IMR-90 (cell line): ENCODE measurements at regions not wholly inside any gene's neighbourhood (a gene's known extent, or its start where the extent isn't known, plus 50 kb on each side); places are given as distances from the start of the nearest gene placed in this dataset.

Experiments
- ATAC-seq: fragments of 200-7000 bp; cut with Tn5 transposase; 2 replicates; pipeline ENCODE4 v1.9.1; 2020; ENCODE audit warnings: low read depth, mild to moderate bottlenecking, moderate library complexity
- BruUV-seq: library from RNA; stranded (reverse); fragments of 400-500 nt; replicated peaks from 2 replicates; lab custom pipeline; 2021; lab: Mats Ljungman, UMichigan
- CTCF ChIA-PET: fragments of 300-600 bp; formaldehyde crosslinking; extraction: SDS; loops from one replicate; lab custom pipeline; 2021; ENCODE audit warnings: antibody characterized with exemption; lab: Yijun Ruan, JAX
- POLR2A ChIA-PET: fragments of 300-600 bp; sonication (Branson Sonifier 250); formaldehyde crosslinking; loops from one replicate; lab custom pipeline; 2022; ENCODE audit warnings: antibody characterized with exemption; ENCODE audit not compliant: unreplicated experiment; lab: Charles Lee
- DNase-seq: peaks from one replicate; pipeline ENCODE4 v3.0.0; 2013
- H2AFZ ChIP-seq: replicated peaks from 2 replicates; pipeline ENCODE3; 2013; ENCODE audit warnings: low read length, mild to moderate bottlenecking; ENCODE audit not compliant: poor library complexity
- H2AK5ac ChIP-seq: 2 replicates; pipeline ENCODE4 v1.6.1; 2013; ENCODE audit warnings: low read depth, low read length, inconsistent platforms
- H2AK9ac ChIP-seq: replicated peaks from 2 replicates; pipeline ENCODE3; 2013; ENCODE audit warnings: mild to moderate bottlenecking, low read depth, low read length, moderate library complexity; ENCODE audit not compliant: poor library complexity
- H2BK120ac ChIP-seq: 2 replicates; pipeline ENCODE4 v1.6.1; 2013; ENCODE audit warnings: low read depth, low read length, inconsistent platforms
- H2BK15ac ChIP-seq: 3 replicates; pipeline ENCODE4 v1.6.1; 2013; ENCODE audit warnings: low read depth, low read length, inconsistent platforms
- H2BK20ac ChIP-seq: 2 replicates; pipeline ENCODE4 v1.6.1; 2013; ENCODE audit warnings: low read depth, mild to moderate bottlenecking, inconsistent platforms, low read length, moderate library complexity
- H2BK5ac ChIP-seq: 2 replicates; pipeline ENCODE4 v1.6.1; 2013; ENCODE audit warnings: mild to moderate bottlenecking, low read depth, low read length, inconsistent platforms; ENCODE audit not compliant: poor library complexity, severe bottlenecking
- H3K14ac ChIP-seq: replicated peaks from 2 replicates; pipeline ENCODE4 v1.6.1; 2013; ENCODE audit warnings: low read depth, low read length, inconsistent platforms
- H3K18ac ChIP-seq: 2 replicates; pipeline ENCODE4 v1.6.1; 2013; ENCODE audit warnings: low read depth, low read length, control low read depth
- H3K23ac ChIP-seq: 2 replicates; pipeline ENCODE4 v1.6.1; 2013; ENCODE audit warnings: low read depth, low read length, inconsistent platforms
- H3K27ac ChIP-seq: 2 replicates; pipeline ENCODE4 v1.5.1; 2013; ENCODE audit warnings: mild to moderate bottlenecking, control low read depth, low read length; ENCODE audit not compliant: insufficient read depth
- H3K27me3 ChIP-seq: 2 replicates; pipeline ENCODE4 v1.6.1; 2013; ENCODE audit warnings: low read length; ENCODE audit not compliant: control insufficient read depth, insufficient read depth
- H3K36me3 ChIP-seq: 2 replicates; pipeline ENCODE4 v1.6.1; 2013; ENCODE audit warnings: low read length, mixed read lengths; ENCODE audit not compliant: control insufficient read depth, insufficient read depth
- H3K4ac ChIP-seq: 2 replicates; pipeline ENCODE4 v1.6.1; 2013; ENCODE audit warnings: low read depth, low read length, inconsistent platforms
- H3K4me1 ChIP-seq: 2 replicates; pipeline ENCODE4 v1.6.1; 2013; ENCODE audit warnings: low read length, mixed read lengths; ENCODE audit not compliant: control insufficient read depth, insufficient read depth
- H3K4me2 ChIP-seq: 2 replicates; pipeline ENCODE4 v1.6.1; 2013; ENCODE audit warnings: low read depth, mild to moderate bottlenecking, control low read depth, low read length, moderate library complexity
- H3K4me3 ChIP-seq: 2 replicates; pipeline ENCODE4 v1.5.1; 2013; ENCODE audit warnings: low read depth, mild to moderate bottlenecking, control low read depth, low read length, moderate library complexity; ENCODE audit not compliant: insufficient read depth
- H3K56ac ChIP-seq: 2 replicates; pipeline ENCODE4 v1.6.1; 2013; ENCODE audit warnings: low read length, inconsistent platforms; ENCODE audit not compliant: insufficient read depth; ENCODE audit errors: extremely low read depth
- H3K79me1 ChIP-seq, 2 experiments: 2 replicates each; pipeline ENCODE4 v1.6.1; 2013; ENCODE audit warnings: low read length in 2 of 2, inconsistent platforms in 1 of 2, low read depth in 1 of 2
- H3K9ac ChIP-seq: 2 replicates; pipeline ENCODE4 v1.6.1; 2013; ENCODE audit warnings: low read depth, low read length, control low read depth
- H3K9me1 ChIP-seq: 2 replicates; pipeline ENCODE4 v1.6.1; 2013; ENCODE audit warnings: low read length, inconsistent platforms; ENCODE audit not compliant: insufficient read depth
- H3K9me3 ChIP-seq: 2 replicates; pipeline ENCODE4 v1.6.1; 2013; ENCODE audit warnings: low read length; ENCODE audit not compliant: control insufficient read depth, insufficient read depth
- H4K20me1 ChIP-seq: 2 replicates; pipeline ENCODE4 v1.6.1; 2013; ENCODE audit warnings: low read length, inconsistent platforms; ENCODE audit not compliant: insufficient read depth
- H4K5ac ChIP-seq: 2 replicates; pipeline ENCODE4 v1.6.1; 2013; ENCODE audit warnings: mild to moderate bottlenecking, low read depth, low read length, control low read depth
- H4K8ac ChIP-seq, 2 experiments: 2 replicates each; pipeline ENCODE4 v1.6.1; 2013; ENCODE audit warnings: low read depth in 2 of 2, low read length in 2 of 2, control low read depth in 1 of 2, inconsistent platforms in 1 of 2
- H4K91ac ChIP-seq: 2 replicates; pipeline ENCODE4 v1.6.1; 2013; ENCODE audit warnings: low read depth, low read length, inconsistent platforms; ENCODE audit not compliant: insufficient read depth
- BHLHE40 ChIP-seq: fragments of 150-350 bp; IDR thresholded peaks from 2 replicates; pipeline ENCODE4 v1.6.1; 2016; ENCODE audit warnings: mild to moderate bottlenecking, low read depth, low read length
- CEBPB ChIP-seq: IDR thresholded peaks from 2 replicates; pipeline ENCODE4 v1.6.1; 2012; ENCODE audit warnings: low read depth, low read length, improper control_type of control experiment
- CHD1 ChIP-seq: IDR thresholded peaks from 2 replicates; pipeline ENCODE4 v1.6.1; 2012; ENCODE audit warnings: low read depth, low read length, improper control_type of control experiment
- CTCF ChIP-seq: conservative IDR thresholded peaks from 2 replicates; pipeline ENCODE4 v1.5.1; 2012; ENCODE audit warnings: mild to moderate bottlenecking, low read depth, low read length, improper control_type of control experiment
- ELK1 ChIP-seq: fragments of 150-350 bp; IDR thresholded peaks from 2 replicates; pipeline ENCODE4 v1.6.1; 2016; ENCODE audit warnings: low read depth, mild to moderate bottlenecking, low read length, moderate library complexity, borderline replicate concordance
- FOS ChIP-seq: fragments of 150-350 bp; IDR thresholded peaks from 2 replicates; pipeline ENCODE4 v1.6.1; 2016; ENCODE audit warnings: low read depth, low read length
- MAFK ChIP-seq: IDR thresholded peaks from 2 replicates; pipeline ENCODE4 v1.6.1; 2012; ENCODE audit warnings: low read depth, low read length, improper control_type of control experiment
- MAZ ChIP-seq: IDR thresholded peaks from 2 replicates; pipeline ENCODE4 v1.6.1; 2012; ENCODE audit warnings: low read depth, mild to moderate bottlenecking, low read length, improper control_type of control experiment, moderate library complexity, borderline replicate concordance
- MXI1 ChIP-seq: IDR thresholded peaks from 2 replicates; pipeline ENCODE4 v1.6.1; 2012; ENCODE audit warnings: low read depth, mild to moderate bottlenecking, low read length, moderate library complexity, borderline replicate concordance
- NFE2L2 ChIP-seq: fragments of 150-350 bp; IDR thresholded peaks from 2 replicates; pipeline ENCODE4 v1.6.1; 2016; ENCODE audit warnings: low read depth, mild to moderate bottlenecking, low read length
- POLR2A ChIP-seq: IDR thresholded peaks from 2 replicates; pipeline ENCODE4 v1.6.1; 2012; ENCODE audit warnings: mild to moderate bottlenecking, low read depth, low read length
- RAD21 ChIP-seq: IDR thresholded peaks from 2 replicates; pipeline ENCODE4 v1.6.1; 2012; ENCODE audit warnings: low read length, improper control_type of control experiment
- RCOR1 ChIP-seq: IDR thresholded peaks from 2 replicates; pipeline ENCODE4 v1.6.1; 2012; ENCODE audit warnings: mild to moderate bottlenecking, low read length, improper control_type of control experiment; ENCODE audit not compliant: insufficient replicate concordance
- RFX5 ChIP-seq: IDR thresholded peaks from 2 replicates; pipeline ENCODE4 v1.8.0; 2012; ENCODE audit warnings: low read depth, mild to moderate bottlenecking, low read length, moderate library complexity
- SMC3 ChIP-seq: fragments of 150-350 bp; IDR thresholded peaks from 2 replicates; pipeline ENCODE4 v1.6.1; 2016; ENCODE audit warnings: low read depth, mild to moderate bottlenecking, antibody characterized with exemption, low read length, moderate library complexity
- USF2 ChIP-seq: fragments of 150-350 bp; IDR thresholded peaks from 2 replicates; pipeline ENCODE4 v1.6.1; 2017; ENCODE audit warnings: mild to moderate bottlenecking, antibody characterized with exemption, low read length, low read depth
- WGBS, 2 experiments: methylation state at CpG; one replicate each; pipeline versions ENCODE4 v1.1.5 to v1.1.7; 2013; ENCODE audit warnings: missing lambda C conversion rate in 2 of 2; ENCODE audit not compliant: insufficient read length in 1 of 2; ENCODE audit errors: extremely low coverage in 2 of 2; 5-methylcytosine and 5-hydroxymethylcytosine counted together
- dilution Hi-C: fragments of 300-500 bp; cut with HindIII; formaldehyde crosslinking; loops from one replicate; pipeline ENCODE4 v1.14.3; 2018; ENCODE audit warnings: low sequenced_read_pairs; ENCODE audit not compliant: unreplicated experiment
- in situ Hi-C: fragments of 300-500 bp; cut with MboI; formaldehyde crosslinking; loops from 3 replicates; pipeline ENCODE4 v1.14.3; 2019; ENCODE audit warnings: low sequenced_read_pairs, inconsistent platforms, mixed read lengths
- intact Hi-C: fragments of 100-400 bp; cut with micrococcal nuclease; formaldehyde crosslinking; loops from 2 replicates; pipeline ENCODE4 v1.10.0; 2022

GRCh38 chr2:126823951-126824350 is 74.7 kb upstream of the TEX51 start:
- ChIA-PET POLR2A (no interaction called here), CTCF (no interaction called here)
- Histone ChIP-seq H4K5ac (no peak overlapping the region), H3K4ac (no peak overlapping the region), H2BK120ac (no peak overlapping the region), H3K4me1 (no peaks in the 10 kb centered on the region), H3K36me3 (no peaks in the 10 kb centered on the region), H4K8ac (no peak overlapping the region), H3K27me3 (no peaks in the 10 kb centered on the region), H4K91ac (no peak overlapping the region), H3K9me1 (no peaks in the 10 kb centered on the region), H3K4me3 (no peak overlapping the region), H2AFZ (no peak overlapping the region), H2BK20ac (no peak overlapping the region), H3K23ac (no peak overlapping the region), H3K9ac (no peak overlapping the region), H3K56ac (no peak overlapping the region), H3K9me3 (no peaks in the 10 kb centered on the region), H4K20me1 (no peaks in the 10 kb centered on the region), H3K18ac (no peak overlapping the region), H3K27ac (no peak overlapping the region), H2AK9ac (no peak overlapping the region), H2AK5ac (no peak overlapping the region), H3K79me1 (no peaks in the 10 kb centered on the region), H2BK5ac (no peak overlapping the region), H3K14ac (no peak overlapping the region), H2BK15ac (no peak overlapping the region), H3K4me2 (no peak overlapping the region)
- no peak for DNase-seq
- BruUV-seq: no TSS peak
- intact Hi-C loops (no loop called here), dilution Hi-C loops (no loop called here), in situ Hi-C loops (no loop called here)
- WGBS, 2 experiments: no CpG with 5 or more reads among the region's 3 CpGs
- no peak for ATAC-seq
- TF ChIP-seq MXI1 (no peak), USF2 (no peak), RCOR1 (no peak), FOS (no peak), ELK1 (no peak), RAD21 (no peak), MAZ (no peak), CHD1 (no peak), MAFK (no peak), BHLHE40 (no peak), POLR2A (no peak), RFX5 (no peak), CTCF (no peak), CEBPB (no peak), NFE2L2 (no peak), SMC3 (no peak)
